Anterior cingulate cortex (tissue), 58 donors: ENCODE measurements at regions not wholly inside any gene's neighbourhood (a gene's known extent, or its start where the extent isn't known, plus 50 kb on each side); places are given as distances from the start of the nearest gene placed in this dataset.

Experiments
- DNase-seq, 58 donors: peaks; one replicate each; lab custom pipeline; 2025; lab: John Stamatoyannopoulos, UW

- DNase-seq, result no peak
These were observed 1154.0 kb downstream of the IGSF11 start for GRCh38 chr3:117880638-117881037.

GRCh38 chr3:117881210-117881609, 1153.4 kb downstream of the IGSF11 start:
- no peak for DNase-seq

DNA sequence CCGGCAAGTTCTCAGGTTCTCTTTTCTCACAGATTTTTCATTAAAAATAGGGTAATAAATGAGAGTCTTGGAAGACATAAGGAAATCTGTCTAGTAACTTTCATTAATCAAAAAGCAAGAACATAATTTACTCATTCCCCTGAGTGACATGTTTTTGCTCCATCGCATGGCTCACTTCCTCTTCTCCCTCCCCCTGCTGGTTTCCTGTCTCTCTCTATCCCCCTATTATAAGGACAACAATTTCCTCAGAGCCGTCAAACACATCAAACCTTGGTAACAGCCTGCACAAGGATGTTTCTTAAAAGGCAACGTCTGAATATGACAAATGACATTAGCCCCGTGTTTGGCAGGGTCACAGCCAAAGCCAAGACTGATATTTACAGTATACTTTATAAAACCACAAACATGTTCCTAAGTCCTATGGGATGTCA, 1149.6 kb downstream of the IGSF11 start:
- DNase-seq, result no peak

- no peak for DNase-seq
These were observed 1148.5 kb downstream of the IGSF11 start for GRCh38 chr3:117886147-117886546.

- DNase-seq, result no peak
These were observed 1147.6 kb downstream of the IGSF11 start for GRCh38 chr3:117887031-117887430.

DNA sequence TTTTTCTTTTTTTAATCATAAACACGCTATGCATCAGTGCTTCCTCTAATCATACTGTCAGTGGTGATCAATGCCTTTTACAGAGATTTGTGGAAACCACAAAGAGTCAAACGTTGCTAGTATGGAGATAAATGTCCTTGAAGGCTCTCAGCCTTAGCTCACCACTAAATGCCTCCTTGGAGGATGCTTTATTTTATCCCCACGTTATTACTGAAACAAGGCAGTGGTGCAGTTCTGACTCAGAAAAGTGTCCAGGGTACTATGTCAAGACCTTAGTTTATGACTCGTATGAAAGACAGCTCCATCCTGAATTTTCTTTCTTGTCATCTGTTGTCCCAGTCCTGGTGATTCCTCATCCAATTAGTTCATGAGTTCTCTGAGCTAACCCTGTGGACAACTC, 1146.7 kb downstream of the IGSF11 start:
- DNase-seq, result no peak

GRCh38 chr3:117892431-117892841, 1142.2 kb downstream of the IGSF11 start:
- peak in 2 of 58 donors; percentile 3 to 15 for DNase-seq

DNA sequence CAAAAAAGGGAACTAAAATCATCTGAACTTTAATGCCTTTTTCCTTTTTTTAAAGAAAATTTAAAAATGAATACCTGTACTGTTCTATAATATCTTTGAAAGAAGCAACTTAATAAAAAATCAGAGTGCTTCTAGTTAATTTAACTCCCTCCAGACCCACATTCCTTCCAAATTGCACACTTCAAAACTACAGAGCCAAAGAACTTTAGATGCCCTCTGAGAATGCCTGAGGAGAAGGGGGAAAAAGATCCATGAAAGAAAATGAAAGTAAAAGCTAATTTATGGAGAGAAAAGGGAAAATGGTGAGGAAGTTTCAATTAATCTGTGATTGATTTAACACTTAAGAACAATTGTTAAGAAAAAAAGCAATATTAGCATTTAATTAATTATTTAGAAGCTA, 1141.6 kb downstream of the IGSF11 start:
- DNase-seq, result no peak

- DNase-seq, result no peak
These were observed 1141.0 kb downstream of the IGSF11 start for GRCh38 chr3:117893638-117894037.

GRCh38 chr3:117898722-117899522, 1135.7 kb downstream of the IGSF11 start:
- DNase-seq, result no peak

GRCh38 chr3:117903226-117903625, 1131.4 kb downstream of the IGSF11 start:
- no peak for DNase-seq

GRCh38 chr3:117910820-117911521, 1123.7 kb downstream of the IGSF11 start:
- no peak for DNase-seq

GRCh38 chr3:117912352-117912751, 1122.3 kb downstream of the IGSF11 start:
- DNase-seq, result no peak

GRCh38 chr3:117914540-117915100, 1120.0 kb downstream of the IGSF11 start:
- DNase-seq, result no peak

- DNase-seq, result no peak
These were observed 1117.8 kb downstream of the IGSF11 start for GRCh38 chr3:117916839-117917238.

GRCh38 chr3:117919621-117920020, 1115.0 kb downstream of the IGSF11 start:
- no peak for DNase-seq

GRCh38 chr3:117920253-117920898, 1114.3 kb downstream of the IGSF11 start:
- peak in 5 of 58 donors; percentile 1 to 50 (median 6) for DNase-seq

- DNase-seq, result peak in 1 of 58 donors; percentile 2
These were observed 1113.2 kb downstream of the IGSF11 start for GRCh38 chr3:117921411-117921810.

DNA sequence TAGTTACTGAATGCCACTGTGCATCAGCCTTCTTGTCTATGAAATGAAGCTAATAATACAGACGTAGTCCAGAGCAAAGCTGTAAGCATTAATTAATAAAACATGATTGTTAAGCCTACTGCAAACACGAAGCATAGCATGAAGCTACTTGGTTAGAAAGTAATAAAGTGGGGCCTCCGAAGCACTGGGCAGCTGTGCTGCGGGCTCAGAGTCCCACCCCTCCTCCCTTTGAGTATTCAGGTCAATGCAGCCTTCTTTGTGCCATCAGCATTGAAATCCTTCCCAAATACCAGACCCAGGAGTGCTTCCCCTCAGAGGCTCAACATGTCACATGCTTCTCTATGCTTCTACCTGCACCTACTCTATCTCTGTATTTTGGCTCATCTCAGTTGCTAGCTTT, 1112.6 kb downstream of the IGSF11 start:
- peak in 4 of 58 donors; percentile 1 to 14 (median 4) for DNase-seq

DNA sequence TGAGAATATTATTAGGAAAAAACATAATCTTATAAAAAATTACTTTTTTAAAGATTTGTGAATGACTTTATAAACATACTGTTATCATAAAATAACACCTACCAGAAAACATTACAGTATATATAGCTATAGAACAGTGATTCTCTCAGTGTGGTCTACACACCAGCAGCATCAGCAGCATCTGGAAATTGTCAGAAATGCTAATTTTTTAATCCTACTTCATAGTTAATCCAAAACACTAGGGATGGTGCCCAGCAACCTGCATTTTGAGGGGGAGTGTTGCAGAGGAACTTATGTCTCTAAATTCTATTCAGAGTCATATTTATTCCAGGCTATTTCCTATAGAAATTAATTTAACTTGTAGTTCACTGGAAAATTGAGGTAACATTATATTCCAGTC, 1107.8 kb downstream of the IGSF11 start:
- no peak for DNase-seq

DNA sequence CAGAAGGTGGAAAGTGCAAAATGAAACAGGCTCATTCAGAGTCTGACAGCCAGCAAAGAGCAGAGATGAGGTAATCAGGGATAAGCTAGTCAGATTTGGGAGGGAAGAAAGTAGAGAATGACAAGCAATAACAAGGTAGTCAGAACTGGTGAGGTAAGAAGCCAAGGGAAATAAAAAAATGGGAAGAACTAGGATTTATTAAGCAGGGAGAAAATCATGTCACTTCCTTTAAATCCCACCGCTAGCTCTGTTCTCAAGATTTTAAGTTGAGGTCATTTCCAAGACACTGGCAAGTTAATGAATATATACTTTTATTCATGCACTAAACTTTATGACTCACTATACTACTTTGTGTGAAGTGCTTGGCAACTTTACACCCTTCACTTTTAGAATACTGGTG, 1106.8 kb downstream of the IGSF11 start:
- DNase-seq, result no peak
